HG02610 (cell line): ENCODE measurements at regions not wholly inside any gene's neighbourhood (a gene's known extent, or its start where the extent isn't known, plus 50 kb on each side); places are given as distances from the start of the nearest gene placed in this dataset.

Source experiments
- ATAC-seq: cut with Tn5 transposase; IDR thresholded peaks from one replicate; pipeline ENCODE4 v1.9.1; 2021; ENCODE audit warnings: mild to moderate bottlenecking, moderate library complexity; ENCODE audit not compliant: unreplicated experiment

DNA sequence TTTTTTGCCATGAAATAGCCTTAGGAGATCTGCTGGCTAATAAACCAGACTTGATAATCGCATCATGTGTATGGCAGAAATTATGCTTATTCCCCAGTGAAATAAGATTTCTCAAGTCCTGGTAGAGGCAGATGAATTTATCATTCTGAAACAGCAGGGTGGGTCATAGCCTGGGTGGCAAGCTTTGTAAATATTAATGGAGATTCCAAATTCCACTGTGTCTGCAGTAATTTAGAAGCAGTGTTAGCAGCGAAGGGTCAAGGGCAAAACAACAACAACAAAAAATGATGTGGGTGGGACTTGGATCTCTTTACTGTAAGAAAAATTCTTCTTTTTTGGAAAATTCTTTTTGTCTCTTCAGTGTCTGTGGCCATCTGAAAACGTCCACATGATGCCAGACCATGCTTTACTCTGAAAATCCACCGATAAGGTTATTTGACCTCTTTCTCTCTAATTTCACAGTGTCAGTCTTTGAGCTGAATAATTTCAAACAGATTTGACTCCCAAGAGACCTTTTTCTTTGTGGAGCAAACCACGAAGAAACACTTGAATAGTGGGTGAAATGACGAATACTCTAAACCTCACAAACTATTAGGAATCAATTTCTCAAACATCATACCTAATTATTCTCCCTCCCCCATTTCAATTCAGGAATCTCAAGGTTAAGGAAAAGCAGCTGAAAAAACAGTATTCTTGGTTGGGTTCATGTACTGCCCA, 106.0 kb upstream of the RPS23 start:
- no peak for ATAC-seq

DNA sequence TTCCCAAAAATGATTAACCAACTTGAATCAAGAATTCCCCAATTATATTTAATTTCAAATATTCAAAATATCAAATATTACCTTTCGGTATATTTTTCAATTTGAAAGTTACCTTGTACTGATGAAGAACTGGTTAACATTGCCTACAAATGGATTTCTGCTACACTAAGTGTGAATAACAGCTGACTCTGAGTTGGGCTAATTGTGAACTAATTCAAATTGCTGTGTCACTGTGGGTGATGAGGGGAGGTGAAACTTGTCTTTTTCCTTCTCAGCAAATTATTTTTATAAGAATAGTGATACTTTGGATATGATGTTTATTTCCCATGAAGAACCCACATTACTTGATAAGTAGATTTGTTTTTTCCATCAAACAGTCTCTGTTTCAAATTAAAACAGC, 103.4 kb upstream of the RPS23 start:
- ATAC-seq: no peak

DNA sequence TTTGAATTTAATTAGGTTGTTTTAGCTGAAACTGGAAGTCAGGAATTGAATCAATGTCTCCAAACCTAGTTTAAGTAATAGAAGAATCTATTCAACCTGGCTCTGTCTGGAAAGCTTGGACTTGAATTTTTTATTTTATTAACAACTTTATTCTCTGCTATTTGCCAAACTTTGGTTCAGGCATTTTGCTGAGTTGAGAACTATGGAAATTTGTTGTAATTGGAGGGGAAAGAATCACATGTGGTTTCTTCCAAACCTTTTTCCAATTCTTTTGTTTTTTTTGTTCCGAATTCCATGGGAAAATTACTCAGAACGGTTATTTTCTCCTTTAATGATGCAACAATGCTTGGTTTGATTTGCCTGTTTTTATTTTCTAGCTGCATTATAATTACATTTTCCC, 98.2 kb upstream of the RPS23 start:
- ATAC-seq: no peak

GRCh38 chr5:82375488-82376244, 97.5 kb upstream of the RPS23 start:
- ATAC-seq: no peak

DNA sequence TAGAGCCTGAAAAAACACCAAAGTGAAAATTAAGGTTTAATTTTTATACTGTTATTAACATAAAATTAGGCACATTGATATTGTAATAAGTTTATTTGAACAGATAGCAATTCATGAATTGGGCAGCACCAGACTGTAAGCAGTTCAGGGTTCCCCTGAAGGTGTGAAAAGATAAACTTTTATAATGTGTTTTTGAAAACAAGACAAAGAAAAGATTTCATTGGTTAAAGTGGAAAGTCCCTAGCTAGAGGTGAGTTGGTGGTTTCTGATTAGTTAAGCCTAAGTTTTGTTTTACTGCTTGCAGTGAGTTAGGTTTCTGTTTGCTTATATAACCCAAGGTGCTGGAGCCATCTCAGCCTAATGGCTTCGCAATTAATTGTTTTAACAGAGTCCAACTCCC, 96.5 kb upstream of the RPS23 start:
- peak; percentile 87 for ATAC-seq

DNA sequence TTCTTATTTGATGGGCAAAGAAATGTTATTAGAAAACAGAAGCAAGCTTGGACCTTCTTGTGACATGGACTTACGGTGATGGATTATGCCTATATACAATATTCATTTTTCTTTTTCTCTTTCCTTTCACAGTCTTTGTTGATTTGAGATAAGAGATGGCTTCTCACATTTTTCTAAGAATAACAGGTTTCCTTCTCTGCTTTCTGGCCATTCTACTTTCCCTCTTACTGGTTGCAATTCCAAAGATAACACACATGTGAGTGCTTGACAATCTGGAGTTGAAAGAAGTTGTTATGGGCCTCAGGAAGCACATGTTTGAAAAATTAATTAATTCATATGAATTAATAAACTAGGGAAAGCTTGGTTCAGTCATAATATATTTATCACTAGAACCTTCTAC, 89.8 kb upstream of the RPS23 start:
- ATAC-seq: no peak

DNA sequence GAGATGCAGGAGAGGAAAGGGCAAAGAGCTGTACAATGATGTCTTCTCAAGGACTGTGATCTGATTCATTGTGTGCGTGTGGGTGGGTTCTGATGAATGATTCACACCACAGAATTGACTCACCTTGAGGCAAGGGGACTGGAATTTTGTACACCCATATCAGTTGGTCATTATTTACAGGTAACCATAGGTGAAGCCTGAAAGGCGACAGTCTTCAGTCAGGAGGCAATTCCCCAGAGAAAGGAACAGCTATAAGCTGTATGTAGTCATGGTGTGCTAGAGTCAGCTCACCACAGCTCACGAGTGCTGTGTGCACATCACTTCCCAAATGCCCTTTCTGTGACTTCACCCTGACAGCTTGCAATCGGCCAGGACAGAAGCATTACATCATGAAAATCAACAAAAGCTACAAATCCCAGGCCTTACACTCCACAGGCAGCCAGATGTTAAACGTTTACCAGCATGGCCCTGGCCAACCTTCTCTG, 87.6 kb upstream of the RPS23 start:
- ATAC-seq: peak; percentile 77

GRCh38 chr5:82365026-82365425, 86.9 kb upstream of the RPS23 start:
- ATAC-seq: no peak

GRCh38 chr5:82364497-82364896, 86.3 kb upstream of the RPS23 start:
- no peak for ATAC-seq

DNA sequence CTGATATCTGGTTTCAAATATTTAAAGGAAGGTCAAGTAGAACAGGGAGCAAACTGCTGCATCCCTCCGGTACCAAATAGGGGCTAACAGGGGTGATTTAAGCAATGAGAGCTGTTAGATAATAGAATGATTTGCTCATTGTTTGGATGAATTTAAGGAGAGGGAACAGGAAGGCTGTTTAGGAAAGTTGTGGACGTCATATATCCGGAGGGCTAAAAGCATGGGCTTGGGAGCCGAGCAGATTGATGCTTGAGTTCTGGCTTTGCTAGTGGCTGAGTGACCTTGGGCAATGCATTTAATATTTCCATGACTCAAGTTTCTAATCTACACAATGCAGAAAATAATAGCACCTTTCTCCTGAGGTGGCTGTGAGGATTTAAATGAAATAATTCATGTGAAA, 85.4 kb upstream of the RPS23 start:
- no peak for ATAC-seq

GRCh38 chr5:82362636-82363035, 84.5 kb upstream of the RPS23 start:
- ATAC-seq: no peak

DNA sequence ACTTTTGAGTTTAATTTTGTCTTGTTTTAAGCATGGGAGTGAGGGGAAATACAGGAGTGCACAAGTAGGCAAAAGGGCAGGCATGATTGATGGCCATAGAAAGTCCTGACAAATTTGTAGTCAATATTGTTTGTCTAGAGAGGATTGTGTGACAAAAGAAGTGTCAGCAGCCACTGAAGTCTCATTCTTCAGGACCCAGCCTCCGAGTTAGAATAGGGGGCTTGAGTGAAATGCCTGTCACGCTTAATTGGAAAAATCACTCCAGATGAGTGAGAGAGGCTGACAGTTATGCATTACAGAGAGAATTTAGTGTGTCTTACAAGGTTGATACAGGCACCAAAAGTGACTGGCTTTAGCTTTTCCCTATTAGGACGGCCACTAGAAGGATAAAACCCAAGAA, 81.9 kb upstream of the RPS23 start:
- no peak for ATAC-seq

- ATAC-seq: no peak
Observed at GRCh38 chr5:82359272-82359671, 81.1 kb upstream of the RPS23 start.

GRCh38 chr5:82358457-82358856, 80.3 kb upstream of the RPS23 start:
- ATAC-seq: no peak

DNA sequence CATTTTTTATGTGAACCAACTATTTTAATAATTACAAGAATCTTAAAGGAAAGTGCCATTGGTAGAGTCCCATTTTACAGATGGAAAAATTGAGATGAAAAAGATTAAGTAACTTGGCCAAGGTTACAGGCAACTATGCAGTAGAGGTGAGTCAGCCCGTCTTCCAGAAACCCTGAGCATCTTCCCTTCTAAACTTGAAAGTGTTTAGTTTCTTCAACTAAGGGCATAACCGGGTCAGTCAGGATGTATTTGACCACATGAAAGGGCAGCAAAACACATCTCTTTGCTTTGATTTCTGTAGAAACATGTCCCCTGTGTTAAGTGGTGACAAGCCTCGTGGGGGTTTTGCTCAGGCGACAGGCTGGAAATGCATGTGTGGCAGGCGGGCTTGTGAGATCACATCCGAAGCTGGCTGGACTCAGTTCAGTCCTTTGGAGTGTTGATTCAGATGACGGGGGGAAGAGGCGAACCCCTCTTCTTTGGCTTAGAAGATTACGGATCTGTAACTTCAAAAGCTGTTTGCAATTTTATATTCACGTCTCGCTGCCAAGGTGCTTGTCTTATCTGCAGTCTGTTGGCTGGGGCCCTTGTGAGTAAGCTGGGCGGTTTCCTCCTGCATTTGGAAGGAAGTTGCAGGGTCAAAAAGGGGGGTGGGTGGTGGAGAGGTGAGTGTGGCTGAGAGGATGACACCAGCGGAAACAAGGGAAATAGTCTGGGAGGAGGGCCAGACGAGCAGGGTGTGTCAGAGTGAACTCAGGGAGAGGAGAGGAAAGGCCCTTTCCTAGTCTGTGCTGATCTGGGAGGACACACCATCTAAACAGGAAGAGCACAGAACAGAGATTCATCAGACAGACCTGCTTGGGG, 78.9 kb upstream of the RPS23 start:
- ATAC-seq: peak; percentile 91

- no peak for ATAC-seq
Observed at GRCh38 chr5:82356021-82356420, 77.9 kb upstream of the RPS23 start.

GRCh38 chr5:82355496-82355895, 77.3 kb upstream of the RPS23 start:
- ATAC-seq: no peak

- no peak for ATAC-seq
Observed at GRCh38 chr5:82355053-82355452, 76.9 kb upstream of the RPS23 start.

- no peak for ATAC-seq
Observed at GRCh38 chr5:82354543-82354942, 76.4 kb upstream of the RPS23 start.

GRCh38 chr5:82353522-82353921, 75.4 kb upstream of the RPS23 start:
- no peak for ATAC-seq

DNA sequence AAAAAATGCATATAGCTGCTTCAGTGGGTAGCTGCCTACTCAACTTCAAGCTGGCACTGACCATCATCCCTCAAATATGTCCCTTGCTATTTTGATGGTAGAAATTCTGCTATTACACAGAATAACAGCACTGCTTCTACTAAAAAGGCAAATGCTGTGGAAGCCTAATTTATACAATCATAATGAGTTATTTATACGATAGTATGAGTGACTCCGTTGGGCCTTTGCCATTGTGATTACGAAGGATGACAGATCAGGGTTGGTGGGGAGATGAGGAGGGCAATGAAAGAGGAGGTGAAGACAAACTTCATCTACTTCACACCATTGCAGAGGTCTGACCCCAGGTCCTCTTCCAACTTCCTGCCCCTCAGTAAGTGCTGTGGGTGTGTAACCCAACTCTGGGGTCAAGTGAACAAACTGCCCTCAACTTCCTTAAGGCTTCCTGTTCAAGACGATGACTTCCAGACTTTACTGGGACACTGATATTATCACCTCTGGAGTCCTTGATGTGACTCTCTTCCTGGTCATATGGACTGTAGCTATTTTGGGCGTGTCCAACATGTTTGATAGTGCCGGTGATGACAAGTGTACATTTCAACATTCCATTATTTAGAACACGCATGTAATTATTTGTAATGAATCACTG, 74.1 kb upstream of the RPS23 start:
- ATAC-seq: no peak
